Liver (tissue), 3 donors: ENCODE measurements at regions not wholly inside any gene's neighbourhood (a gene's known extent, or its start where the extent isn't known, plus 50 kb on each side); places are given as distances from the start of the nearest gene placed in this dataset.

Experiments used
- RAD21 ChIP-seq, 2 donors: IDR thresholded peaks; 2 replicates each; pipeline ENCODE4 v1.6.1; 2016; ENCODE audit warnings: antibody characterized with exemption in 2 of 2, mild to moderate bottlenecking in 2 of 2
- RXRA ChIP-seq, 2 donors: IDR thresholded peaks; 2 replicates each; pipeline ENCODE4 v1.6.1; 2017 to 2018; ENCODE audit warnings: antibody characterized with exemption in 2 of 2, mild to moderate bottlenecking in 1 of 2
- TF ChIP-seq, protein P1 (sequence below): fragments of 150-350 bp; IDR thresholded peaks from 2 replicates; pipeline ENCODE4 v1.5.1; 2017; ENCODE audit warnings: improper control_type of control experiment, low read depth, low read length; ENCODE audit not compliant: missing input control
- TF ChIP-seq, protein P2 (sequence below): IDR thresholded peaks from 2 replicates; pipeline ENCODE4 v1.6.1; 2016; ENCODE audit warnings: antibody characterized with exemption, mild to moderate bottlenecking
- donor health status: healthy.
- donor health status: healthy.

DNA sequence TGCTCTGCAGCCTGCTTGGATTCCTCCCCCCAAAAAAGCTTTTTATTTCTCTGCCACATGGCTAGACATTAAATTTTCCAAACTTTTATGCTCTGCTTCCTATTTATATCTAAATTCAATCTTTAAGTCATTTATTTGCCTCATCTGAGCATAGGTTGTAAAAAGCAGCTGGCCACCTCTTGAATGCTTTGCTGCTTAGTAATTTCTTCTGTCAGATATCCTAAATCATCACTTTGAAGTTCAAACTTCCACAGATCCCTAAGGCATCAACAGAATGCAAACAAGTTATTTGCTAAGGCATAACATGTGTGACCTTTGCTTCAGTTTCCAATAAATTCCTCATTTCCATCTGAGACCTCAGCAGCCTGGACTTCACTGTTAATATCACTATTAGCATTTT, 209.6 kb downstream of the FSCB start:
- TF ChIP-seq, protein P1, sequence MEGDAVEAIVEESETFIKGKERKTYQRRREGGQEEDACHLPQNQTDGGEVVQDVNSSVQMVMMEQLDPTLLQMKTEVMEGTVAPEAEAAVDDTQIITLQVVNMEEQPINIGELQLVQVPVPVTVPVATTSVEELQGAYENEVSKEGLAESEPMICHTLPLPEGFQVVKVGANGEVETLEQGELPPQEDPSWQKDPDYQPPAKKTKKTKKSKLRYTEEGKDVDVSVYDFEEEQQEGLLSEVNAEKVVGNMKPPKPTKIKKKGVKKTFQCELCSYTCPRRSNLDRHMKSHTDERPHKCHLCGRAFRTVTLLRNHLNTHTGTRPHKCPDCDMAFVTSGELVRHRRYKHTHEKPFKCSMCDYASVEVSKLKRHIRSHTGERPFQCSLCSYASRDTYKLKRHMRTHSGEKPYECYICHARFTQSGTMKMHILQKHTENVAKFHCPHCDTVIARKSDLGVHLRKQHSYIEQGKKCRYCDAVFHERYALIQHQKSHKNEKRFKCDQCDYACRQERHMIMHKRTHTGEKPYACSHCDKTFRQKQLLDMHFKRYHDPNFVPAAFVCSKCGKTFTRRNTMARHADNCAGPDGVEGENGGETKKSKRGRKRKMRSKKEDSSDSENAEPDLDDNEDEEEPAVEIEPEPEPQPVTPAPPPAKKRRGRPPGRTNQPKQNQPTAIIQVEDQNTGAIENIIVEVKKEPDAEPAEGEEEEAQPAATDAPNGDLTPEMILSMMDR = no peak
- TF ChIP-seq RAD21 (IDR thresholded peaks at IDR 0.05) (no peak), RXRA (IDR thresholded peaks at IDR 0.05) (no peak)
- TF ChIP-seq, protein P2, sequence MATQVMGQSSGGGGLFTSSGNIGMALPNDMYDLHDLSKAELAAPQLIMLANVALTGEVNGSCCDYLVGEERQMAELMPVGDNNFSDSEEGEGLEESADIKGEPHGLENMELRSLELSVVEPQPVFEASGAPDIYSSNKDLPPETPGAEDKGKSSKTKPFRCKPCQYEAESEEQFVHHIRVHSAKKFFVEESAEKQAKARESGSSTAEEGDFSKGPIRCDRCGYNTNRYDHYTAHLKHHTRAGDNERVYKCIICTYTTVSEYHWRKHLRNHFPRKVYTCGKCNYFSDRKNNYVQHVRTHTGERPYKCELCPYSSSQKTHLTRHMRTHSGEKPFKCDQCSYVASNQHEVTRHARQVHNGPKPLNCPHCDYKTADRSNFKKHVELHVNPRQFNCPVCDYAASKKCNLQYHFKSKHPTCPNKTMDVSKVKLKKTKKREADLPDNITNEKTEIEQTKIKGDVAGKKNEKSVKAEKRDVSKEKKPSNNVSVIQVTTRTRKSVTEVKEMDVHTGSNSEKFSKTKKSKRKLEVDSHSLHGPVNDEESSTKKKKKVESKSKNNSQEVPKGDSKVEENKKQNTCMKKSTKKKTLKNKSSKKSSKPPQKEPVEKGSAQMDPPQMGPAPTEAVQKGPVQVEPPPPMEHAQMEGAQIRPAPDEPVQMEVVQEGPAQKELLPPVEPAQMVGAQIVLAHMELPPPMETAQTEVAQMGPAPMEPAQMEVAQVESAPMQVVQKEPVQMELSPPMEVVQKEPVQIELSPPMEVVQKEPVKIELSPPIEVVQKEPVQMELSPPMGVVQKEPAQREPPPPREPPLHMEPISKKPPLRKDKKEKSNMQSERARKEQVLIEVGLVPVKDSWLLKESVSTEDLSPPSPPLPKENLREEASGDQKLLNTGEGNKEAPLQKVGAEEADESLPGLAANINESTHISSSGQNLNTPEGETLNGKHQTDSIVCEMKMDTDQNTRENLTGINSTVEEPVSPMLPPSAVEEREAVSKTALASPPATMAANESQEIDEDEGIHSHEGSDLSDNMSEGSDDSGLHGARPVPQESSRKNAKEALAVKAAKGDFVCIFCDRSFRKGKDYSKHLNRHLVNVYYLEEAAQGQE = no peak
